ENCODE measurements at regions not wholly inside any gene's neighbourhood (a gene's known extent, or its start where the extent isn't known, plus 50 kb on each side); places are given as distances from the start of the nearest gene placed in this dataset.

DNA sequence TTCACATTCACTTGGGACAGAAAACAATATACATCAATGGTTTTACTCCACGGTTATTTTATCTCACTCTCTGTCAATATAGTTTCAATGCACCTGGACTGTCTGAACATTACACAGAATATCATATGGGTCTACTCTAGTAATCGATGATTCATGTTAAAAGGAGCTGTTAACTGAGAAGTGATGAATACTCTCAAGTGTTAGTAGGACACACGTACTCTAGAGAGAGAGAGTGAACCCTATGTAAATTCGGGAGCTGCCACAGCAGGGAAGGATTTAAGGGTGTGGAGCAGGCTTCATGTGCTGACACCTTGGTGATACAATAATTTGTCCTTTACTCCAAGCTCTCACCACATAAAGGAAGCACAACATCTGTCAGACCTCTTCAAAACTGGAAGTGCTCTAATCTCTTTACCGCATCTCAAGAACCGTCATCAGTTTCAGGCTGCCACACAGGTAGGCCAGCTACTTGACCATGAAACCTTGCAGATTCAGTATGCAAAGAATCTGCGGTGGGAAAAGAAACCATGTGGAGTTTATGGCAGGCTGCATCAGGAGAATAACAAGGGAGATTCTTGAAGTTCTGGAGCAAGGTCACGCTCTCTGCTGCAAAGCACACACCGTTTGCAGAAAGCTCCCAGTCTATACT, 199.2 kb upstream of the TMC3 start:
- DNase-seq = no peak

DNA sequence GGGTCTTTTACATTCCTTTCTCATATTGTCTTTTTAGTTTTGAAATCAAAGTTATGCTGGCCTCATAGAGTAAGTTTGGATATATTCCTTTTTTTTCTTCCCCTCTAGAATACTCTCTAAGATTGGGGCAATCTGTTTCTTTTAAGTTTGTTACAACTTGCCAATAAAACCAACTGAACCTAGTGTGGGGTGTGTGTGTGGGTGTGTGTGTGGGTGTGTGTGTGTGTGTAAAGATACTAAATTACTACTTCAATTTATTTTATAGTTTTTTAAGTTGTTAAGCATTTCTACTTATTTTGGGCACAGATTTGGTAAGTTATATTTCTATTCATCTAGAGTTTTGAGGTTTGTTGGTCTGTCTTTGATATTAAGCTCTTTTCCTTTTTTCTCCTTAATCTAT, 198.2 kb upstream of the TMC3 start:
- DNase-seq = no peak

DNA sequence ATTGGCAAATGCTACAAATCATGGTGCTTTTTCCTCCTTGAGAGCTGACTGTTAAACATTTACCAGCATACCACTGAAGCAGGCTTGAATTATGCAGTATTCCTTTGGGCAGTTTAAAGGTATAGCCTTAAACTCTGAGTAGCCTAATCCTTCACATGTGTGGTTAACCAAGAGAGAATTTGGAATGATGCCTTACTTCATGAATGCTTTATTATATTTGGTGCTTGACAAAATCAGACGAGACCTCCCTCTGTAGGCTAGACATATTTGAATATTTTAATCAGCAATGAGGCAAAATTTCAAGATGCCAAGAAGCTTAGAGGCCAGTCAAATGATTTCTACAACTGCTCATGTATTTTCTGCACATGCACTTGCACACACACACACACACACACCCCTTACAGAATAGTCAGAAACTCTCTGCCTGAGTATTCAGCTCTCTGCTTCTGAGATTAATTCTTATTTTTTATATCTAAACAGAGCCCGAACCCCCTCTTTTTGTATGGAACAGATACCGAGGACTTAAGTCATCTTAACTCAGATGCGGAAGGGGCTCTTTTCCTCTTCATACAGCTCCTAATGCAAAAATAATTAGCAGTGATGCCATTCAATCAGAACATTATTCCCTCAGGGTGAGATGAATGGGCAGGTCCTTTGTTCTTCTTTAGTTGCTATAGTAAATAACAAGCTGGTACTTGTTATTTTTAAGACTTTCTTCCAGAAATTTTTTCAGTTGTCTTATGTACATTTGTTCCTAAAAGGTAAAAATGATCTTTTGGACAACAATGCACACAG, 195.5 kb upstream of the TMC3 start:
- DNase-seq = no peak

DNA sequence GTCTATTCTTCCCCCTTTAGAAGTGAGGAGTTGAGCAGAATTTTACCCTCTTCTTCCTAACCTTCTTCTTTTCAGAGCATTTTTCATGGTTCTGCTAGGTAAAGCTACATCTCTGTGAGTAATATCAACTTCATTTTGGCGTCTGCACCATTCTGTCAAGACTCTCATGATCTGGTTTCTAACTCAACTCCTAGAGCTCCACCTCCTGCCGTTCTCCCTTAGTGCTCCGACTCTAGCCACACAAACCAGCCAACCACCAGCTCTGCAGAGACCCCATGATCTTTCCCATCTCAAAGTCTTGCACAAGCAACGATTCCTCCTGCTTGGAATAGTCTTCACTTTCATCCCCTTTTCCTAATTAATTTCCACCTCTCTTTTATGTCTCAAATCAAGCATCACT, 193.9 kb upstream of the TMC3 start:
- DNase-seq = no peak

DNA sequence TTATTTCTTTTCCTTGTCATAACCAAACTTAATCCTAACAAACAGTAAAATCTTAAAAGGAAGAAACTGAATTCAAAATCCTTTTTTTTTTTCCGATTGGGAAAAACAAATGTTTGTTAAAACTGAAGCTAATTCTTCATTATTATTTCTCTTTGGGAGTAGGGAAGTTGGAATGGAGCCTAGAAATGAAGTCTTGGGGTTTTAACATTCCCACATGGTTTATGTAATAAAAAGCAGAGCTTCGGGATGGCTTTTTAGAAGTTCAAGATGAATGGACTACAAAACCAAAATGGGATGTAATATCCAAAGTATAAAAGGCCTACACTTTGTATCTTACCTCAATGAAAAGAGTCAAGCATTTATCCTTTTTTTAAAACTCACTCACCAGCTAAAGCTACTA, 189.0 kb upstream of the TMC3 start:
- no peak for DNase-seq

DNA sequence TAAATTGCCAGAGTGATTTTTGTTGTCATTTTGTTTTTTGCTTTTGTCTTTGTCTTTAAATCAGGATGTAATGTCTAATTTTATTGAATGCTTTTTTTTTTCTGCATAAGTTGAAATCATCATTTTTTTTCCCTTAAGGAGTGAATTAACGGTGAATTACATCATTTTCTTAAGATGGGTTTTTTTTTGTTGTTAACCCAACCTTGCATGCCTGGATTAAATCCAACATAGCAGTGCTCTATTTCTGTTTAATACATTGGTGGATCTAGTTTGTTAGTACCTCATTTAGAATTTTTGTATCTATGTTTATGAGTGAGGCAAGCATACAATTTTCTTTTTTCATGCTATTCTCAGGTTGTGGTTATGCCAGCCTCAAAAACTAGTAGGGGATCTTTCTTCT, 186.4 kb upstream of the TMC3 start:
- DNase-seq = no peak

DNA sequence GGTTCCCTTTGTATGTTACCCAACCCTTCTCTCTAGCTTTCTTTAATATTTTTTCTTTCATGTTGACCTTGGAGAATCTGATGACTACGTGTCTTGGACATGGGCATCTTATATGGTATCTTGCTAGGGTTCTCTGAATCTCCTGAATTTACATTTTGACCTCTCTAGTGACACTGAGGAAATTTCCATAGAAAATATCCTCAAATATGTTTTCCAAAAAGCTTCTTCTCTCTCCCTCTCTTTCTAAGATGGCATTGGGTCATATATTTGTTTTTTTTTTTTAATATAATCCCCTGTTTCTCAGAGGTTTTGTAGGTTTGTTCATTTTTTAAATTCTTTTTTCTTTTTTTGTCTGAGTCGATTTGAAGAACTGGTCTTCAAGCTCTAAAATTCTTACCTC, 184.0 kb upstream of the TMC3 start:
- no peak for DNase-seq

DNA sequence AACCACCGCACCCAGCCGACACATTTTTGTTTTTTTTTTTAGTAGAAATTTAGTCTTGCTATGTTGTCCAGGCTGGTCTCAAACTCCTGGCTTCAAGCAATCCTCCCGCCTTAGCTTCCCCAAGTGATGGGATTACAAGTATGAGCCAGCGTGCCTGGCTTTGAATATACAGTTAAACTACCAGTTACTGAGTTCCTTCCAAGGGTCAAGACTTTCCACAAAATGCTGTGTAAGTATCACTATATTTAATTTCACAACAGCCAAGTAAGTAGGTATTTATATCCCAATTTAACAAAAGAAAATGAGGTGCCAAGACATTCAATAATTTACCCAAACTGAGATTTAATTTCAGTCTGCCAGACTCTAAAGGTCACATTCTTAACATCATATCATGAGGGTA, 181.3 kb upstream of the TMC3 start:
- DNase-seq = no peak

DNA sequence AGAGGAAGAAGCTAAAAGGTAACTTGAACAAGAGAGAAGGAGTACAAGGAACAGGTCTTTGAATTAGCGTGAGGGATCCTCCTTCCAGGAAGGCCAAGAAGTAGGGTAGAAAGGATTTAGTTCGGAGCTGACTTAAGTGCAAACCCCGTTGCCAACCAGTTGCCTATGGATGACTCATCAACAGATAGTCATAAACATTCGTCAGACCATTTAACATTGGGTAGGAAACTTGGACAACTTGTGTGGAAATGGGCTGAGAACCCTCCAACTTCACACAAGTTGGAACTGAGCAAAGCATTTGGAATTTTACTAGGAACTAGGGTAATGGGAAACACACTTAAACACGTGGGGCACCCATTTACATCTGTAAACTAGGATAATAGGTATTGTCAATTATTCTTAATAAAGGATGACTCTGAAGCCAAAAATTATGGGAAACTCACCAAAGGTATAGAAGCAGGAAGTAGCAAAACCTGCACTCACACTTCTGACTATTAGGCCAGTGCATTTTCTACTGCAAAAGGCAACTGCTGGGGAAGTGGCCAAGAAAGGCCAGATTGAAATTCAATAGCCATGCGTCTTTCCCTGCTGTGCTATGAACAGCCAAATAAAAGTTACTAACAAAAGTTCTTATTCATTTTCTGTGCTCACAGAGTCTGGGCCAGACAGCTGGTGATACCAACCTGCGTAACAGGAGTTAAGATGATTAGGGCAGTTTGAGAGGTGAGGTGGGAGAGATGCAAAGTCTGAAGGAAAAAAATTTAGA, 174.5 kb upstream of the TMC3 start:
- DNase-seq = no peak

DNA sequence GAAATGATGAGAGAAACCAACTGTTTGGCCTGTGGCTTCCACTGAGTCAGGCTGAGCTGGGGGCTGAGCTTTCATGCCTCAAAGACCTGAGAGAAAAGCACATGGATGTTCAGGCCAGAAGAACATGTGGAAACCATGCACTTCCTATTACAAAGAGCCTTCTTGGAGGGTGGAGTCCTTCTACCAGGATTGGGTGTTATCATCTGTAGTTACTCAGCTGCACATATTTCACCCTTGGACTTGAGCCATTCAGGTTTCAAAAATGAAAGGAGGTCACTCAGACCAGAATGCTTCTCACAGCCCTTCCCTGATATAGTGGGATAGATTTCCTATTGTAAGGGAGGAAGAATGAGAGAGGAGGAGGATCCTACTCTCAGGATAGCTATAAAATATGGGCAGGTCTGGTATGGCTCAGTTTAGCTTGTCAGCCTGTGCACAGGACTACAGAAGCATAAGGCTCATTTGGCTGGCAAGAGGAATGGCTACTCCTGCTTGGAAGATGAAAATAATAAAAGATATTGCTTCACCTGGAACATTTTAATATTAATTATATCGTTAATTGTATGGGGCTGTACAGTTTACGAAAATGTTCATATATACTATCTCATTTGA, 173.6 kb upstream of the TMC3 start:
- DNase-seq = no peak

DNA sequence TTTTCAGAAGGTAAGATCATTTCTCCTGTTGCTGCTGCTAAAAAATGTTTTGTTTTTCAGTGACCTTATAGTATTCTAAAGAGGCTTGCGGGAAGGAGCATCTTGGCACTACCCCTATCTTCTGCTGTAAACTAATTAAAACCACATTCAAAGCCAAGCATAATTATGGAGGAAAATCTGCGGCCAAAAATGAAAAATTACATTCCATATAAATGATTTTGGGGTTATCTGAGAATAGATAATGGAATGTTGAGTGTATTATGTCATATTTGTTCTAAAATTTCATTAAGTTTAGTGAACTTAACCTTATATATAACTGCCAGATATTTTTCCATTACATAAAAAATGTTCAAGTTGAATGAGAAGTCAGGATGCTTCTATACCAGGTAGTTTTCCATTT, 170.4 kb upstream of the TMC3 start:
- DNase-seq = no peak

DNA sequence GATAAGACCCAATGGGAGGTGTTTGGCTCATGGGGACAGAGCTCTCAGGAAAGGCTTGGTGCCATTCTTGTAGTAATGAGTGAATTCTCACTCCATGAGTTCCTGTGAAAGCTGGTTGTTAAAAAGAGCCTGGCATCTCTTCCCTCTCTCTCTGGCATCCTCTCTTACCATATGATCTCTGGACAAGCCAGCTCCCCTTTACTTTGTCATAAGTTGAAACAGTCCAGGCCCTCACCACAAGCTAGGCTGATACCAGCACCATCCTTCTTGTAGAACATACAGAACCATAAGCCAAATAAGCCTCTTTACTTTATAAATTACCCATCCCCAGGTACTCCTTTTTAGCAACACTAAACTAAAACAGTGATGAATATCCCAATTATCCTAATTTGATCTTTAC, 166.9 kb upstream of the TMC3 start:
- no peak for DNase-seq

DNA sequence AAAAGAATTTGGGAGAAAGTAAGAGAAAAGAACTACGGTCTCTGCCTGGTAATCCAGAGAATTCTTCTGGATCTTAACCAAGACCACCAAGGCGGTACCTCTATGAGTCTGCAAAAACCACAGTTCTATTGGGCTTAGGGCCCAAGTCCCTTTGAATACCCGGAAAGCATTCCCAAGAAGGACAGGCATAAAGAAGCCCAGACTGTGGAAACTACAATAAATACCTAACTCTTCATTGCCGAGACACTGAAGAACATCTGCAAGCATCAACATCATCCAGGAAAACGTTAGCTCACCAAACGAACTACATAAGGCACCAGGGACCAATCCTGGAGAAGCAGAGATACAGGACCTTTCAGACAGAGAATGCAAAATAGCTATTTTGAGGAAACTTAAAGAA, 162.3 kb upstream of the TMC3 start:
- DNase-seq = no peak

DNA sequence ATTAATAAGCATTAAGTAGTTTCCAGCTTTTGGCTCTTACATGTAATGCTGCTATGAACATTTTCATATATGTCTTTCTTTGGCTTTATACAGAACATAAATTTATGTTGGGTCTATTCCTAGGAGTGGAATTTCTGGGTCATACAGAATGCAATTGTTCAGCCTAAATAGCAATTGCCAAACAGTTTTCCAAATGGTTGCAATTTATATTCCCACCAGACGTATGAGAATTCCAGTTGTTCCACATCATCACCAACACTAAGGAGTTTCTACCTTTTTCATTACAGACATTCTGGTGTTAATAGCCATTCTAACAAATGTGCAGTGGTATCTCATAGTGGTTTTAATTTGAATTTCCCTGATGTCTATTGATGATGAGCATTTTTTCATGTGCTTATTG, 160.1 kb upstream of the TMC3 start:
- DNase-seq = no peak

DNA sequence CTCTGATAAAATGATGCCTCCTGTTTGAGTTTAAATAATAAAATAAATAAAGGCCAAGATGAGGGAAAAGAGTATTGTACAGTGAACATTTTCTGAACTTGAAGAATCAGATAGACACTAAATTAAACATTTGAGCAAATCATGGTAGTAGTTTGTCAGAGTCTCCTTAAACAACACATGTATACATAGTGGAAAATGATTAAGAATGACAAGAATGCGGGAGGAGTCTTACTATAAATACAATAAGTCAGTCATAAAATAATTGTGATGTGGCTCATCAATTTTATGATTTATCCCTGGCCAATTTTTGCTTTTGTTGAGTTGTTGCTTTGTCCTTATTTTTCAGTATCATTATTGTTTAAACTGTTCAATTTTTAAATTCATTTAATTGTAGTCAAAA, 158.0 kb upstream of the TMC3 start:
- DNase-seq = no peak

DNA sequence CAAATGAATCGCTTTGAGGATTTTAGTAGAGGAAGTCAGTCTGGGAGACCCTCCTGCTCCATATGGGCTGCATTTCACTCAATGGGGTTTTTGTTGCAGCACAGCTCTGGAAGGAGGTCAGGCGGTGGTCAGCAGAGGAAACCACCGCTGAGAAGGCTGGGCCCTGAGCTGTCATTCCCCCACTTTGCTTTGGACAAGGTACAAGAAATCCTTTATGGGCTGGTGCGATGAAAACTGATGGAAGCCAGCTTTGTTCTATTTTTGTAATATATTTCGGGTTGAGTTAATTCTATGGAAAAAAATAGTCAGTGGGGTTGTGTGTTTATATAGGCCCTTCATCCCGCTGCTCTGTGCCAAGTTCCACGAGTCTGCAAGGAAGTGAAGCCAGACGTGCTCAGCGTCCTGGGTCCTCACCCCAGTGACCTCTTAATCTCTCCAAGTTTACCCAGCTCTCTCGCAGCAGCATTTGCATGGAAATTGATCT, 157.1 kb upstream of the TMC3 start:
- DNase-seq = no peak

DNA sequence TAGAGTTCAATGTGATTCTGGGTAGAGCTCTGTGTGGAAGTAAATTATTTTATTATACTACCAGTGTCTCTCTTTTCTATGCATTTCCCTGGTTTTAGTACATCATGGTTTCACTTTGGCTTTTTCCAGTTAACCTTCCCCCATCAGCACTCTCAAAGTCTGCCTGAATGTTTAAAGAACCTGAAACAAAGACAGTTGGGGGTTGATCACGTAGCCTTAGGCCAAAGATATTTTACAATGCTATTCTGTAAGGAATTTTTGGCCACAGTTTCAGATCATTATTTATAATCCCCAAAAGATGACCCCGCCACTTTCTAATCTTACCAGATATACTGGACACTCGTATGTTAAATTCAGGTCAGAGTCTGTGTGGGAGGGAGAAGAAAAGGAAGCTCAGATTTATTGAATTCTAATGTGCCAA, 156.3 kb upstream of the TMC3 start:
- DNase-seq = no peak

DNA sequence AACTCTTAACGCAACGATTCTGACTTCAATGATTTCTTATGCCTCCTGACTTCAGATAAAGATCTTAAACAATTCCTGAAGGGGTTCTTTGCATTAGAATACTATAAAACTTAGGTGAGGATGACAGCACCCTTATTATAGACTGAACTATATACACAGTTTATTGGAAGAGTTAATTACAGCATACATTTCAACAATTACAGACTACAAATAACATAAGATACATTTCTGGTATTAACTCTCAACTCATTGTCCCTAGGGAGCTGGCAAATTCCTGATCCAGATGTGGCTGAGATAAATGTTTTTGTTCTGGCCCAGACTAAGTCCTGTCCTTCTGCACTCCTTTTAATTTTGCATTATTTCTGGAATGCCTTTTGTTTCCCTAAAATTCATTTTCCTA, 155.5 kb upstream of the TMC3 start:
- no peak for DNase-seq

DNA sequence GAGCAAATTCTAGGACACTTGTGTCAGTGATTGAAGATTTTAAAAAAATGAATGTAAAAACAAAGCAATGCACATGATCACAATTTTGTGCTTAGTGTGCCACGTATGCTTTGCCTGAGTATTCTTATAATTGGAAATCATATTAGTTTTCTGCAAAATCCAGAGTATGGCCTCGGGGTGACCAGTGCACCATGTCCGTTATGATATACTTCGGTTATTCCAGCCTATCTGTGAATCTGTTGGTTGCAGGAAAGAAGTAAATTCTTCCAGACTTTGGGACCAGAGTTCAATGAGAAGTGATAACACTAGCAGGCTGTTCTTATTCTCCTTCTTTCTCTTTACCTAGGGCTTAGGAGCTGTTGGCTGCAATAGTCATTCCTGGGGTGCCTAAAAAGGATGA, 152.0 kb upstream of the TMC3 start:
- DNase-seq = no peak

DNA sequence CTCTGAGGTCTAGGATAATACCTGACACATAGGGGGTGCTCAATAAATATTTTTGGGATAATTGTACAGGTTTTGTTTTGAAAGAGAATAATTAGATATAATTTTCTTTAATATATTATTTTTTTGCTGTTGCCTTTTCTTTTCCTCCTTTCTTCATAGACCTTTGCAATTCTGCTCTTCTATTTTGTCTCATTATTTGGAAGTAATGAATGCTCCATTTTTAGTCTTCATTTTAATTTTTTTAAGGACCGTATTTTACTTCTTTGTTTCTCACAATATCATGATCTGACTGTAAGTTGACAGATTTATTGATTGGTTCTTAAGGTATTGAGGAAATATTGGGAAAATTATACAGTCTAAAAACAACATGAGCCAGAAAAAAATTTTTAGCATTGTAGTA, 150.5 kb upstream of the TMC3 start:
- DNase-seq = no peak

DNA sequence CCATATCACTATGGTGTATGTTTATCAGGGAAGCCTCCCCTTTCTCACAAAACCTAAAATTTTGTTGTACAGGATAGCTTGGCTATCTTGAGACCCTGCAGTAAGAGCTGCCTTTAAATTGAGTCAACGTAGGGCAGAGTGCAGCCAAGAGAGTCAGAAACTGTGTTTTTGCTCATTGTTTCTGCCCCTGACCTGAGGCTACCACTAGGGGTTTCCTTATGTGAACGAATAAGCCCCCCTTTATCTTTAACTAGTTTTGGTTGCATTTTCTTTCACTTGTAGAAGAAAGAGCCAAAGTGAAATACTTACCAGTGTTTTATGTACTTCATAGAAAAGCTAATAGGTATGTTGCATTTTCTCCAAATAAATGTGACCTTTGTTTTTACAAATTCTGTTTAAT, 149.9 kb upstream of the TMC3 start:
- no peak for DNase-seq

DNA sequence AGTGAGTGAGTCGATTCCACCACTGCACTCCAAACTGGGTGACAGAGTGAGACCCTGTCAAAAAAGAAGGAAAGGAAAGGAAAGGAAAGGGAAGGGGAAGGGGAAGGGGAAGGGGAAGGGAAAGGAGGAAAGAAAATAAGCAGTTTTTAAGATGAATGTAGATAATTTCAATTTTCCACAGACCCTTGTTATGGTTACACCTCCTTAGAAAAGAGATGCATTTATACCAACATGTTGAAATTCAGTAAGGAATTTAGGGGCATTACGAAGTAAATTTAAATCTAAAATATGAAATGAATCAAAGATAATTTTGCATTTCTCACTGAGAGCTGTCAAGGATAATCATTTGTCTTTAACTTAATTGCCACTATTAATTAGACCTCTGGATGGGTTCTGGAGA, 146.5 kb upstream of the TMC3 start:
- no peak for DNase-seq

DNA sequence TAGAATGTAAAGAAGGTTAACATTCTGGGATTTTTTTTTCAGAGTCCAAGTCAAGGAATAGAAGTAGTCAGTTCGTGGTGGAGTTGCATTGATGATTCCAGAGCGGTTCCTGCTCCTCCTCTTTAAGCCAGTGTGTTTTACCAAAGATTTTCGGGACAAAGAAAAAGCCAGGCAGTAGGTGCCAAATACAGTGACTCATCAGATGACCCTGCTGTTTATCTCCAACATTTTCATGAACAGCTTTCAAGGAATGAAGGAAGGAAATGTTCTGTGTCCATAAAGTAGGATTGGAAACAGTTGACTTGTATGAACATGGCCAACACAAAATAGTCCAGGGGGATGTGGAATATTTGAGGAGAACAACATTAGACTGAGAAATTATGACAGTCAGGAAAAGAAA, 142.4 kb upstream of the TMC3 start:
- DNase-seq = no peak

DNA sequence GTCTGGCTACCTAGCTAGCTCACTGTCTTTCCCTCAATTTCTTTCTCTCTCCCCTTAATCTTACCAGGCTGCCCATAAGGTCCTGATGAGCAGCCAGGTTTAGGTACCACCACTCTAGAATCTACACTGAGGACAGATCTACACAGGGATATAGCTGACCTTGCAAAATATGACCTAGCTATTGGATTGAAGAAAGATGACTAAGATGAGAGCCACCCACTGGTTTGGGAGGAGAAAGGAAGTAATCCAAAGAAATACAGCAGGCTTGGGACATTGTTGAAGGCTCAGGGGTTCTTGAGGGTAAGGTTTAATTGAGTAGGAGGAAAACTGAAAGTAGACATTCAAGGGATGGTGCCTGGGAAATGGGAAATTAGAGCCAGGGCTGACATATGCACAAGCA, 142.0 kb upstream of the TMC3 start:
- DNase-seq = no peak
